ENCODE measurements at regions not wholly inside any gene's neighbourhood (a gene's known extent, or its start where the extent isn't known, plus 50 kb on each side); places are given as distances from the start of the nearest gene placed in this dataset.

DNA sequence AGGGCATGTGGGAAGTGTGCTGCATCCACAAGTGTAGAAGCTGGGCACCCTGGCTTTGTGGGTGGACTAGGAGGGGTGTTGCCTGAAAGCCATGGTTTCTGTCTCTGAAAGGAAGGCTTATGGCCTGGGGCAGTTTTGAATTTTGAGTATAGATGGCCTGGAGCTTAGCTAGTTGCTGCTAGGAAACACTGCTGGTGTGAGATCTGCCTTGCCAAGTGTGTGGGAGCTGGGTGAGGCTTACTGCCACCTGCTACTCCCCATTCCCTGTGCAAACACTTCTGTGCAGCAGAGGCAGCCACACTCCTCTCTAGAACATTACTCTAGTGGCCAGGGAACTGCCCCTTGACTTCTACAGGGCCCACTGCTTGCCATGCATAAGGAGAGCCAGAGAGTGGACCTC lies 831.7 kb upstream of the LRRTM1 start:
- no peak for TF ChIP-seq GTF2A2 (tag; IDR thresholded peaks at IDR 0.05)
- TF ChIP-seq HMG20B (CRISPR knock-in tag; IDR thresholded peaks at IDR 0.05), result no peak
- TF ChIP-seq, protein P1, sequence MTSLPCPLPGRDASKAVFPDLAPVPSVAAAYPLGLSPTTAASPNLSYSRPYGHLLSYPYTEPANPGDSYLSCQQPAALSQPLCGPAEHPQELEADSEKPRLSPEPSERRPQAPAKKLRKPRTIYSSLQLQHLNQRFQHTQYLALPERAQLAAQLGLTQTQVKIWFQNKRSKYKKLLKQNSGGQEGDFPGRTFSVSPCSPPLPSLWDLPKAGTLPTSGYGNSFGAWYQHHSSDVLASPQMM (CRISPR knock-in tag; IDR thresholded peaks at IDR 0.05), result no peak
- TF ChIP-seq HSF4 (CRISPR knock-in tag; IDR thresholded peaks at IDR 0.05; ENCODE audit: borderline replicate concordance), result no peak
- no peak for TF ChIP-seq CHD2 (IDR thresholded peaks at IDR 0.05; ENCODE audit: low read depth, low read length)
- no peak for TF ChIP-seq GATAD2B (IDR thresholded peaks at IDR 0.05; ENCODE audit: borderline replicate concordance)
- TF ChIP-seq CBFA2T2 (conservative IDR thresholded peaks at IDR 0.05), result no peak
- TF ChIP-seq ZNF3 (CRISPR knock-in tag; IDR thresholded peaks at IDR 0.05), result no peak
- no peak for TF ChIP-seq ZNF354B (CRISPR knock-in tag; IDR thresholded peaks at IDR 0.05)
- no peak for TF ChIP-seq DDX20 (tag; IDR thresholded peaks at IDR 0.05; ENCODE audit: low read depth)
- TF ChIP-seq, protein P2, sequence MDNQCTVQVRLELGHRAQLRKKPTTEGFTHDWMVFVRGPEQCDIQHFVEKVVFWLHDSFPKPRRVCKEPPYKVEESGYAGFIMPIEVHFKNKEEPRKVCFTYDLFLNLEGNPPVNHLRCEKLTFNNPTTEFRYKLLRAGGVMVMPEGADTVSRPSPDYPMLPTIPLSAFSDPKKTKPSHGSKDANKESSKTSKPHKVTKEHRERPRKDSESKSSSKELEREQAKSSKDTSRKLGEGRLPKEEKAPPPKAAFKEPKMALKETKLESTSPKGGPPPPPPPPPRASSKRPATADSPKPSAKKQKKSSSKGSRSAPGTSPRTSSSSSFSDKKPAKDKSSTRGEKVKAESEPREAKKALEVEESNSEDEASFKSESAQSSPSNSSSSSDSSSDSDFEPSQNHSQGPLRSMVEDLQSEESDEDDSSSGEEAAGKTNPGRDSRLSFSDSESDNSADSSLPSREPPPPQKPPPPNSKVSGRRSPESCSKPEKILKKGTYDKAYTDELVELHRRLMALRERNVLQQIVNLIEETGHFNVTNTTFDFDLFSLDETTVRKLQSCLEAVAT (IDR thresholded peaks at IDR 0.05), result no peak
- TF ChIP-seq, protein P3, sequence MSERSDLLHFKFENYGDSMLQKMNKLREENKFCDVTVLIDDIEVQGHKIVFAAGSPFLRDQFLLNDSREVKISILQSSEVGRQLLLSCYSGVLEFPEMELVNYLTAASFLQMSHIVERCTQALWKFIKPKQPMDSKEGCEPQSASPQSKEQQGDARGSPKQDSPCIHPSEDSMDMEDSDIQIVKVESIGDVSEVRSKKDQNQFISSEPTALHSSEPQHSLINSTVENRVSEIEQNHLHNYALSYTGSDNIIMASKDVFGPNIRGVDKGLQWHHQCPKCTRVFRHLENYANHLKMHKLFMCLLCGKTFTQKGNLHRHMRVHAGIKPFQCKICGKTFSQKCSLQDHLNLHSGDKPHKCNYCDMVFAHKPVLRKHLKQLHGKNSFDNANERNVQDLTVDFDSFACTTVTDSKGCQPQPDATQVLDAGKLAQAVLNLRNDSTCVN (CRISPR knock-in tag; IDR thresholded peaks at IDR 0.05), result no peak
- TF ChIP-seq, protein P4, sequence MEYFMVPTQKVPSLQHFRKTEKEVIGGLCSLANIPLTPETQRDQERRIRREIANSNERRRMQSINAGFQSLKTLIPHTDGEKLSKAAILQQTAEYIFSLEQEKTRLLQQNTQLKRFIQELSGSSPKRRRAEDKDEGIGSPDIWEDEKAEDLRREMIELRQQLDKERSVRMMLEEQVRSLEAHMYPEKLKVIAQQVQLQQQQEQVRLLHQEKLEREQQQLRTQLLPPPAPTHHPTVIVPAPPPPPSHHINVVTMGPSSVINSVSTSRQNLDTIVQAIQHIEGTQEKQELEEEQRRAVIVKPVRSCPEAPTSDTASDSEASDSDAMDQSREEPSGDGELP (CRISPR knock-in tag; IDR thresholded peaks at IDR 0.05; ENCODE audit: borderline replicate concordance), result no peak
- no peak for TF ChIP-seq HLTF (IDR thresholded peaks at IDR 0.05)
- TF ChIP-seq ZNF436 (CRISPR knock-in tag; IDR thresholded peaks at IDR 0.05), result no peak
- TF ChIP-seq, protein P5, sequence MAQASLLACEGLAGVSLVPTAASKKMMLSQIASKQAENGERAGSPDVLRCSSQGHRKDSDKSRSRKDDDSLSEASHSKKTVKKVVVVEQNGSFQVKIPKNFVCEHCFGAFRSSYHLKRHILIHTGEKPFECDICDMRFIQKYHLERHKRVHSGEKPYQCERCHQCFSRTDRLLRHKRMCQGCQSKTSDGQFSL (CRISPR knock-in tag; IDR thresholded peaks at IDR 0.05), result no peak
- TF ChIP-seq, protein P5 (tag; IDR thresholded peaks at IDR 0.05), result no peak
- TF ChIP-seq, protein P6, sequence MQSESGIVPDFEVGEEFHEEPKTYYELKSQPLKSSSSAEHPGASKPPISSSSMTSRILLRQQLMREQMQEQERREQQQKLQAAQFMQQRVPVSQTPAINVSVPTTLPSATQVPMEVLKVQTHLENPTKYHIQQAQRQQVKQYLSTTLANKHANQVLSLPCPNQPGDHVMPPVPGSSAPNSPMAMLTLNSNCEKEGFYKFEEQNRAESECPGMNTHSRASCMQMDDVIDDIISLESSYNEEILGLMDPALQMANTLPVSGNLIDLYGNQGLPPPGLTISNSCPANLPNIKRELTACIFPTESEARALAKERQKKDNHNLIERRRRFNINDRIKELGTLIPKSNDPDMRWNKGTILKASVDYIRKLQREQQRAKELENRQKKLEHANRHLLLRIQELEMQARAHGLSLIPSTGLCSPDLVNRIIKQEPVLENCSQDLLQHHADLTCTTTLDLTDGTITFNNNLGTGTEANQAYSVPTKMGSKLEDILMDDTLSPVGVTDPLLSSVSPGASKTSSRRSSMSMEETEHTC (IDR thresholded peaks at IDR 0.05), result no peak
- TF ChIP-seq NBN (IDR thresholded peaks at IDR 0.05; ENCODE audit: low read depth), result no peak
- no peak for TF ChIP-seq BCL6 (CRISPR knock-in tag; IDR thresholded peaks at IDR 0.05)
- no peak for TF ChIP-seq CC2D1A (IDR thresholded peaks at IDR 0.05)
- Histone ChIP-seq H3K9me3 (replicated peaks; ENCODE audit: control insufficient read depth, insufficient read depth, low read depth, low read length) (no peaks in the 10 kb centered on the region), H3K9ac (ENCODE audit: insufficient read depth in 1 of 2, low read depth in 2 of 2, low read length in 2 of 2) (no peak overlapping the region), H3K27ac (ENCODE audit: extremely low read depth, low read depth, low read length) (no peak overlapping the region), H3K36me3 (ENCODE audit: control insufficient read depth, insufficient read depth, low read length) (no peaks in the 10 kb centered on the region), H2AFZ (ENCODE audit: low read depth, low read length) (no peak overlapping the region), H3K4me2 (ENCODE audit: insufficient read depth, low read length) (no peak overlapping the region), H3K4me3 (no peak overlapping the region), H4K20me1 (replicated peaks; ENCODE audit: control insufficient read depth, insufficient read depth, low read length) (no peaks in the 10 kb centered on the region), H3K4me1 (replicated peaks in 1 of 2; ENCODE audit: control insufficient read depth in 2 of 2, insufficient read depth in 2 of 2, low read length in 2 of 2) (no peaks in the 10 kb centered on the region), H3K9me1 (ENCODE audit: control insufficient read depth, insufficient read depth, low read length) (no peaks in the 10 kb centered on the region), H3K79me2 (ENCODE audit: control insufficient read depth, insufficient read depth, low read length) (no peaks in the 10 kb centered on the region), H3K27me3 (ENCODE audit: control insufficient read depth in 2 of 2, insufficient read depth in 2 of 2, low read length in 2 of 2) (no peaks in the 10 kb centered on the region)
- DNase-seq (ENCODE audit: extremely low read depth in 1 of 4, low spot score in 3 of 4) (no peak), ATAC-seq (no peak), FAIRE-seq (no peak)
- ChIA-PET CTCF (ENCODE audit: low intra/inter-chr PET ratio) (no interaction called here), POLR2A (no interaction called here)
- in situ Hi-C loops (cut with MboI) (no loop called here), intact Hi-C loops (cut with micrococcal nuclease) (no loop called here)
- BruUV-seq (replicated peaks), result no TSS peak
